H9 (cell line): ENCODE measurements at regions not wholly inside any gene's neighbourhood (a gene's known extent, or its start where the extent isn't known, plus 50 kb on each side); places are given as distances from the start of the nearest gene placed in this dataset.

Experiments used
- DNase-seq: peaks from one replicate; pipeline ENCODE4 v3.0.0-alpha.2; 2017
- H2AFZ ChIP-seq: one replicate; pipeline ENCODE4 v1.6.1; 2013; ENCODE audit warnings: mild to moderate bottlenecking, low read length, control low read depth, moderate library complexity
- H2AK5ac ChIP-seq: 2 replicates; pipeline ENCODE4 v1.6.1; 2013; ENCODE audit warnings: low read length, control low read depth, mixed read lengths; ENCODE audit not compliant: insufficient read length
- H2BK120ac ChIP-seq: one replicate; pipeline ENCODE4 v1.6.1; 2013; ENCODE audit warnings: low read depth, mild to moderate bottlenecking, low read length, control low read depth, inconsistent platforms; ENCODE audit not compliant: poor library complexity, severe bottlenecking
- H2BK12ac ChIP-seq: 2 replicates; pipeline ENCODE4 v1.6.1; 2013; ENCODE audit warnings: low read length, control low read depth, mixed read lengths, low read depth; ENCODE audit not compliant: insufficient read length
- H2BK15ac ChIP-seq: 2 replicates; pipeline ENCODE4 v1.6.1; 2013; ENCODE audit warnings: low read depth, low read length, control low read depth
- H2BK20ac ChIP-seq: one replicate; pipeline ENCODE4 v1.6.1; 2013; ENCODE audit warnings: low read depth, mild to moderate bottlenecking, low read length, control low read depth, inconsistent platforms; ENCODE audit not compliant: poor library complexity, severe bottlenecking
- H2BK5ac ChIP-seq: 2 replicates; pipeline ENCODE4 v1.6.1; 2013; ENCODE audit warnings: low read length, control low read depth, mixed read lengths; ENCODE audit not compliant: insufficient read length
- H3K14ac ChIP-seq: 2 replicates; pipeline ENCODE4 v1.6.1; 2013; ENCODE audit warnings: low read length, control low read depth; ENCODE audit not compliant: insufficient read depth
- H3K18ac ChIP-seq: 2 replicates; pipeline ENCODE4 v1.6.1; 2013; ENCODE audit warnings: low read depth, mild to moderate bottlenecking, mixed read lengths, low read length, control low read depth; ENCODE audit not compliant: insufficient read length
- H3K23ac ChIP-seq: 2 replicates; pipeline ENCODE4 v1.6.1; 2013; ENCODE audit warnings: low read length, control low read depth, mixed read lengths, low read depth; ENCODE audit not compliant: insufficient read length
- H3K23me2 ChIP-seq: 2 replicates; pipeline ENCODE4 v1.6.1; 2013; ENCODE audit warnings: low read depth, mild to moderate bottlenecking, mixed read lengths, low read length, control low read depth; ENCODE audit not compliant: insufficient read length, poor library complexity, severe bottlenecking
- H3K27ac ChIP-seq: 2 replicates; pipeline ENCODE4 v1.5.1; 2013; ENCODE audit warnings: low read length, control low read depth, mixed read lengths, low read depth; ENCODE audit not compliant: insufficient read length
- H3K27me3 ChIP-seq: 2 replicates; pipeline ENCODE4 v1.6.1; 2013; ENCODE audit warnings: low read length, control low read depth, inconsistent platforms; ENCODE audit not compliant: insufficient read depth
- H3K4ac ChIP-seq: 2 replicates; pipeline ENCODE4 v1.6.1; 2013; ENCODE audit warnings: low read depth, mild to moderate bottlenecking, control low read depth, inconsistent platforms, low read length, moderate library complexity
- H3K4me1 ChIP-seq: 2 replicates; pipeline ENCODE4 v1.6.1; 2013; ENCODE audit warnings: low read length, control low read depth, inconsistent platforms; ENCODE audit not compliant: insufficient read depth
- H3K4me2 ChIP-seq: 2 replicates; pipeline ENCODE4 v1.6.1; 2013; ENCODE audit warnings: low read length, control low read depth, mixed read lengths; ENCODE audit not compliant: insufficient read length, insufficient read depth
- H3K56ac ChIP-seq: 2 replicates; pipeline ENCODE4 v1.6.1; 2013; ENCODE audit warnings: low read depth, mild to moderate bottlenecking, mixed read lengths, low read length, control low read depth; ENCODE audit not compliant: insufficient read length
- H3K79me1 ChIP-seq: 2 replicates; pipeline ENCODE4 v1.6.1; 2013; ENCODE audit warnings: low read depth, mild to moderate bottlenecking, moderate library complexity, low read length, control low read depth, inconsistent platforms; ENCODE audit not compliant: insufficient read depth, poor library complexity, severe bottlenecking
- H3K79me2 ChIP-seq: 2 replicates; pipeline ENCODE4 v1.6.1; 2013; ENCODE audit warnings: low read length, control low read depth, inconsistent platforms; ENCODE audit not compliant: insufficient read depth
- H3K9ac ChIP-seq: 2 replicates; pipeline ENCODE4 v1.6.1; 2013; ENCODE audit warnings: low read length, control low read depth, mixed read lengths; ENCODE audit not compliant: insufficient read length; ENCODE audit errors: extremely low read depth
- H3K9me3 ChIP-seq: one replicate; pipeline ENCODE4 v1.6.1; 2013; ENCODE audit warnings: low read depth, low read length, inconsistent platforms; ENCODE audit not compliant: control insufficient read depth
- H3T11ph ChIP-seq: one replicate; pipeline ENCODE4 v1.6.1; 2013; ENCODE audit warnings: mild to moderate bottlenecking, low read length, control low read depth, inconsistent platforms
- H4K20me1 ChIP-seq: one replicate; pipeline ENCODE4 v1.6.1; 2013; ENCODE audit not compliant: control insufficient read depth, insufficient read length, insufficient read depth
- H4K5ac ChIP-seq: 2 replicates; pipeline ENCODE4 v1.6.1; 2013; ENCODE audit warnings: low read depth, mild to moderate bottlenecking, mixed read lengths, low read length, control low read depth; ENCODE audit not compliant: insufficient read length
- H4K8ac ChIP-seq: replicated peaks from 2 replicates; pipeline ENCODE4 v1.6.1; 2013; ENCODE audit warnings: low read length, control low read depth, mixed read lengths, low read depth; ENCODE audit not compliant: insufficient read length
- H4K91ac ChIP-seq: 2 replicates; pipeline ENCODE4 v1.6.1; 2013; ENCODE audit warnings: low read depth, mild to moderate bottlenecking, moderate library complexity, mixed read lengths, low read length, control low read depth; ENCODE audit not compliant: insufficient read length
- H3K27ac Mint-ChIP-seq, 3 experiments: 2 replicates in 2 of 3; 3 replicates in 1 of 3; pipeline ENCODE4 v1.8.0; 2020 to 2021; ENCODE audit warnings: mixed read lengths in 3 of 3, mild to moderate bottlenecking in 1 of 3, moderate library complexity in 1 of 3
- H3K27me3 Mint-ChIP-seq: 2 replicates; pipeline ENCODE4 v1.8.0; 2021; ENCODE audit warnings: low read depth, mild to moderate bottlenecking, moderate library complexity, mixed read lengths
- H3K36me3 Mint-ChIP-seq, 3 experiments: 2 replicates in 2 of 3; 3 replicates in 1 of 3; pipeline ENCODE4 v1.8.0; 2020 to 2021; ENCODE audit warnings: low read depth in 3 of 3, mixed read lengths in 3 of 3; ENCODE audit not compliant: insufficient read depth in 1 of 3
- H3K4me1 Mint-ChIP-seq, 2 experiments: 2 replicates each; pipeline ENCODE4 v1.8.0; 2020; ENCODE audit warnings: mixed read lengths in 2 of 2
- H3K4me3 Mint-ChIP-seq, 2 experiments: 2 replicates in 1 of 2; 3 replicates in 1 of 2; pipeline ENCODE4 v1.8.0; 2020 to 2021; ENCODE audit warnings: mild to moderate bottlenecking in 2 of 2, mixed read lengths in 2 of 2, moderate library complexity in 1 of 2
- H3K9me3 Mint-ChIP-seq, 2 experiments: 2 replicates in 1 of 2; 3 replicates in 1 of 2; pipeline ENCODE4 v1.8.0; 2020; ENCODE audit warnings: mild to moderate bottlenecking in 2 of 2, mixed read lengths in 2 of 2, moderate library complexity in 1 of 2
- CTCF ChIP-seq: fragments of 200-600 bp; sonication (generic); conservative IDR thresholded peaks from 3 replicates; pipeline ENCODE4 v1.8.0; 2021; ENCODE audit warnings: antibody characterized with exemption, mild to moderate bottlenecking
- WGBS: extraction: QIAGEN DNeasy Blood & Tissue Kit; methylation state at CpG from one replicate; pipeline ENCODE4 v1.1.7; 2013; ENCODE audit warnings: missing lambda C conversion rate, low lambda C conversion rate, mixed read lengths; ENCODE audit not compliant: insufficient read length; ENCODE audit errors: extremely low coverage; 5-methylcytosine and 5-hydroxymethylcytosine counted together

GRCh38 chr3:102034639-102035451 lies 185.5 kb downstream of the NFKBIZ start:
- DNase-seq: no peak
- no peak overlapping the region for H3K9ac ChIP-seq
- no peaks in the 10 kb centered on the region for H3K27me3 ChIP-seq
- no peak overlapping the region for H2BK12ac ChIP-seq
- no peak overlapping the region for H2BK15ac ChIP-seq
- no peaks in the 10 kb centered on the region for H4K20me1 ChIP-seq
- peaks cover 2% of the 10 kb centered on the region for H3K9me3 ChIP-seq
- no peak overlapping the region for H3K4ac ChIP-seq
- peaks cover 13 to 16% of the 10 kb centered on the region in 2 experiments for H3K9me3 Mint-ChIP-seq
- no peak overlapping the region for H3K27ac Mint-ChIP-seq
- H3K18ac ChIP-seq: no peak overlapping the region
- H3K4me1 Mint-ChIP-seq: no peaks in the 10 kb centered on the region
- no peak overlapping the region for H2BK5ac ChIP-seq
- H3K27me3 Mint-ChIP-seq: no peaks in the 10 kb centered on the region
- peaks cover 9 to 15% (median 11%) of the 10 kb centered on the region in 3 experiments; a peak in 5 of 7 replicates for H3K36me3 Mint-ChIP-seq
- no peak overlapping the region for H3K23ac ChIP-seq
- H4K5ac ChIP-seq: no peak overlapping the region
- no peak overlapping the region for H3K56ac ChIP-seq
- H3K4me2 ChIP-seq: no peak overlapping the region
- WGBS: no CpG with 5 or more reads among the region's 3 CpGs
- H3K79me2 ChIP-seq: no peaks in the 10 kb centered on the region
- H3K27ac ChIP-seq: no peak overlapping the region
- no peak overlapping the region for H4K8ac ChIP-seq
- no peak overlapping the region for H3K14ac ChIP-seq
- no peak overlapping the region for H2AFZ ChIP-seq
- no peak overlapping the region for H2AK5ac ChIP-seq
- H3K23me2 ChIP-seq: no peaks in the 10 kb centered on the region
- H3K79me1 ChIP-seq: no peaks in the 10 kb centered on the region
- no peak overlapping the region for H2BK120ac ChIP-seq
- no peak for TF ChIP-seq CTCF
- no peak overlapping the region for H4K91ac ChIP-seq
- H3K4me1 ChIP-seq: no peaks in the 10 kb centered on the region
- H3T11ph ChIP-seq: no peak overlapping the region
- H2BK20ac ChIP-seq: no peak overlapping the region
- no peak overlapping the region for H3K4me3 Mint-ChIP-seq
